EH (cell line): ENCODE measurements at regions not wholly inside any gene's neighbourhood (a gene's known extent, or its start where the extent isn't known, plus 50 kb on each side); places are given as distances from the start of the nearest gene placed in this dataset.

Source experiments
- DNase-seq: peaks from one replicate; pipeline ENCODE4 v3.0.0-alpha.2; 2015; ENCODE audit warnings: low read depth

GRCh38 chr18:61256291-61256690 is 76.9 kb upstream of the CDH20 start:
- no peak for DNase-seq

GRCh38 chr18:61261870-61262269 is 71.4 kb upstream of the CDH20 start:
- no peak for DNase-seq

GRCh38 chr18:61272793-61273192 is 60.4 kb upstream of the CDH20 start:
- DNase-seq: no peak

- no peak for DNase-seq
Measured at GRCh38 chr18:61273533-61273932, 59.7 kb upstream of the CDH20 start.

GRCh38 chr18:61274416-61274960 is 58.7 kb upstream of the CDH20 start:
- no peak for DNase-seq

- no peak for DNase-seq
Measured at GRCh38 chr18:61277808-61278207, 55.4 kb upstream of the CDH20 start.

- no peak for DNase-seq
Measured at GRCh38 chr18:61281431-61281830, 51.8 kb upstream of the CDH20 start.

- no peak for DNase-seq
Measured at GRCh38 chr18:61282926-61283325, 50.3 kb upstream of the CDH20 start.
